Breast epithelium (tissue), 3 donors: ENCODE measurements at regions not wholly inside any gene's neighbourhood (a gene's known extent, or its start where the extent isn't known, plus 50 kb on each side); places are given as distances from the start of the nearest gene placed in this dataset.

Experiments used
- CTCF ChIP-seq, 3 donors: fragments of 450-650 bp; IDR thresholded peaks; one replicate each; pipeline ENCODE4 v1.5.1; 2016 to 2017; ENCODE audit warnings: antibody characterized with exemption in 3 of 3, mild to moderate bottlenecking in 3 of 3, moderate library complexity in 3 of 3
- POLR2A ChIP-seq: fragments of 450-650 bp; IDR thresholded peaks from one replicate; pipeline ENCODE4 v1.6.1; 2016; ENCODE audit warnings: antibody characterized with exemption, mild to moderate bottlenecking, moderate library complexity
- POLR2AphosphoS5 ChIP-seq, 3 donors: sonication (generic); formaldehyde crosslinking; IDR thresholded peaks; one replicate each; pipeline ENCODE4 v1.6.1; 2017; ENCODE audit warnings: antibody characterized with exemption in 3 of 3

DNA sequence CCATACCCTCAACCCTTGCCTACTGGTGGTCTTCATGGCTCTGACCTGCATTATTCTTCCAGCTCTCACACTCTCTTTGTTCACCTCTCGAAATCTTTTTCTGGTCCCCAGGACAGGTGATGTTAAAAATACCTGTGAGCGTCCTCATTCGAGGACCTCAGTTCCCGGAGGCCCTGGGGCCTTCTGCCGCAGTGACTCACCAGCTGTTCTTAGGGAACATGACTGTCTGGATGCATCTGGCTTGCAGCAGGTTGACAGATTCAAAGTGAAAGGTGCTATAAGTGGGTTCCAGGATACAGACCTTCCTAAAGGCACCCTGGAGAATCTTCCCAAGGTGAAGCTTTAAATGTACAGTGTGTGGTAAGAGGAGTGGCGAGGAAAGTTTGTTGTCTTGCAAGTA, 210.4 kb upstream of the KCNG1 start:
- TF ChIP-seq POLR2A (no peak), CTCF (IDR thresholded peaks at IDR 0.05) (no peak), POLR2AphosphoS5 (IDR thresholded peaks at IDR 0.05) (no peak)
